Brain microvascular endothelial cell (primary cell): ENCODE measurements at regions not wholly inside any gene's neighbourhood (a gene's known extent, or its start where the extent isn't known, plus 50 kb on each side); places are given as distances from the start of the nearest gene placed in this dataset.
A peak's percentile ranks its signal among the peaks of the same experiment; 100 is the strongest.

Source experiments
- DNase-seq: peaks from one replicate; pipeline ENCODE4 v3.0.0-alpha.2; 2020
- H3K27ac ChIP-seq: fragments of 250-450 bp; sonication (Bioruptor Pico); 2 replicates; pipeline ENCODE4 v1.5.1; 2020; ENCODE audit warnings: mild to moderate bottlenecking, moderate library complexity
- H3K27me3 ChIP-seq: fragments of 250-450 bp; sonication (Bioruptor Pico); replicated peaks from 2 replicates; pipeline ENCODE4 v1.5.1; 2020; ENCODE audit warnings: mild to moderate bottlenecking
- H3K36me3 ChIP-seq: fragments of 250-450 bp; sonication (Bioruptor Pico); replicated peaks from 2 replicates; pipeline ENCODE4 v1.5.1; 2020; ENCODE audit warnings: mild to moderate bottlenecking
- H3K4me3 ChIP-seq: 2 replicates; pipeline ENCODE4 v1.5.1; 2011; ENCODE audit warnings: low read depth, mild to moderate bottlenecking, control low read depth, low read length, moderate library complexity
- CTCF ChIP-seq: IDR thresholded peaks from 2 replicates; pipeline ENCODE4 v1.5.1; 2011; ENCODE audit warnings: low read depth, mild to moderate bottlenecking, moderate library complexity, low read length, control low read depth, inconsistent platforms; ENCODE audit errors: missing control alignments
- in situ Hi-C: cut with HindIII; loops from 2 replicates; pipeline ENCODE4 v1.10.0; 2017; ENCODE audit warnings: low sequenced_read_pairs, low pct_ligation_motif_present

- no peak overlapping the region for H3K27ac ChIP-seq
- no peak for TF ChIP-seq CTCF
- no peaks in the 10 kb centered on the region for H3K27me3 ChIP-seq
These were observed 299.7 kb upstream of the AKR1E2 start for GRCh38 chr10:4526311-4526731.

DNA sequence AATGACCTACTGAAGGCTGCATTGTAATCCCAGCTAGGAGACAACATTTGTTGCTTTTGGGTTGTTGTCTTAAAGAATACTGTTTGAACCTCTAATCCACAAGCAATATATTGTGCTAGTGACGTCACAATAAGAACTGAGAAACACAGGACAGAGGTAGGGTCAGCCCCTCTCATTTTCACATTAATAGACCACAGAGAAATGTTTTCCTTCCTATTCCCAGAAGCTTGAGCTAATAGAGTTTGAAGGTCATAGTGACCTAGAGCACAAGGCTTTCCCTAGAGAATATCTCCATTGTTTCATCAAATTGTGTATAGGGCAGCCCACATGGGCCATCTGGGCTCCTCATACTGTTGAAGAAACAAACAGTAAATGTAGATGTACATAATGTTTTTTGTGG is 300.9 kb upstream of the AKR1E2 start:
- in situ Hi-C loops: no loop called here
- no peak for DNase-seq
- Histone ChIP-seq H3K27me3 (no peaks in the 10 kb centered on the region), H3K36me3 (no peaks in the 10 kb centered on the region), H3K4me3 (no peak overlapping the region), H3K27ac (no peak overlapping the region)
- TF ChIP-seq CTCF: no peak

More at GRCh38 chr10:4526311-4526731, 299.7 kb upstream of the AKR1E2 start:
- Histone ChIP-seq H3K36me3 (no peaks in the 10 kb centered on the region), H3K4me3 (no peak overlapping the region)
- in situ Hi-C loops: no loop called here
- no peak for DNase-seq

GRCh38 chr10:4522296-4523000 is 303.6 kb upstream of the AKR1E2 start:
- in situ Hi-C loops: no loop called here
- no peak overlapping the region for H3K4me3 ChIP-seq
- DNase-seq: no peak
- H3K27me3 ChIP-seq: no peaks in the 10 kb centered on the region
- H3K36me3 ChIP-seq: no peaks in the 10 kb centered on the region
- TF ChIP-seq CTCF: no peak
- no peak overlapping the region for H3K27ac ChIP-seq

DNA sequence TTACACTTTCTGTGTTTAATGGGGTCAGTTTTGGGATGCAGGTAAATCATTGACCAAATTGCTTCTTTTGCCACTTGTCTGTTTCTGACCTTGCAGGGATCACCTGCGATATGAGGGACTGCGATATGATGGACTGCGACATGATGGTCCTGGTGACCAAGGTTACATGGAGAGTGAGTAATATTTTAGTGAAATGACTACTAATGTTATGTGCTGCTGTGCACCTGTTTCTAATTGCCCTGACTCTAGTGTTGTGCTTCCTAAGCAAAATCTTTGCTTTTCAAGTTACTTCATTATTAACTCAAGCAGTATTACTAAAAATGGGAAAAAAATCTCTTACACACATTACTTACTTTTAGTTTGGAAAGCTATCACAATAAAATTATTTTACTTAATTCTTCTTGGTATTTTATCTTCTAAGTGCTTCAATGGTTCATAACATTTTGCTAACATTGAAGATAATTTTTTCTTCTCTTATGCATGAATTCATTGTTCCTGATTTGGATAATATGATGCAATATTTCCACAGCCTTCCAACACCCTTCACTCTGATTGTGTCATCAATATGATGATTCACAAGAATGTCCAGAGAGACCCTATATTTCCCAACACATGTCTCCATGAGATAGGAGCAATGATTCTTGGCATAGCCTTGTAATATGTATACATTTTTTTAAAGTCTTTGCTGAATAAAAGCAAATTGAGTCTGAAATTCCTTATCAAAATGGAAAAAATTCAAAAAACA is 306.2 kb upstream of the AKR1E2 start:
- H3K27me3 ChIP-seq: no peaks in the 10 kb centered on the region
- no peak overlapping the region for H3K4me3 ChIP-seq
- in situ Hi-C loops: no loop called here
- no peak for TF ChIP-seq CTCF
- peak overlapping the region; percentile 26 for H3K27ac ChIP-seq
- DNase-seq: peak; percentile 42
- no peaks in the 10 kb centered on the region for H3K36me3 ChIP-seq

DNA sequence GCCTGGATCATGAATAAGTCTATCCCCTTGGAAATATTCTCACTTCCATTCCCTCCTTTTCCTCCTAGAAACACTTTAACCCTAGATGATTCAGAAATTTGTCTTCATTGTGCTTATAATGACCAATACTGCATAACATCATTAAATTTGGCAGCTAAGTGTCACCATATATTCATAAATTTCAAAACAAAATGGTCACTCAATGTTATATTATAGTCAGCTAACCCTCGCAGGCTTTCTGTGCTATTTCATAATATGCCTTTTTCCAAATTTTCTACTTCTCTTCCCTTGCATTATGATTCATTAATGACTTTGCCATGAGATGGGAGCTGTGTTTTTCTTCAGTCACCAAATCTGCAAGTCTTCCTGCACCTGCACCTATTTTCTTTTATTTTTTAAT is 308.3 kb upstream of the AKR1E2 start:
- no peak for TF ChIP-seq CTCF

More for the DNA sequence above, 308.3 kb upstream of the AKR1E2 start:
- Histone ChIP-seq H3K36me3 (no peaks in the 10 kb centered on the region), H3K27ac (no peak overlapping the region), H3K4me3 (no peak overlapping the region), H3K27me3 (no peaks in the 10 kb centered on the region)
- in situ Hi-C loops: no loop called here
- DNase-seq: no peak
